ENCODE measurements at regions not wholly inside any gene's neighbourhood (a gene's known extent, or its start where the extent isn't known, plus 50 kb on each side); places are given as distances from the start of the nearest gene placed in this dataset.

DNA sequence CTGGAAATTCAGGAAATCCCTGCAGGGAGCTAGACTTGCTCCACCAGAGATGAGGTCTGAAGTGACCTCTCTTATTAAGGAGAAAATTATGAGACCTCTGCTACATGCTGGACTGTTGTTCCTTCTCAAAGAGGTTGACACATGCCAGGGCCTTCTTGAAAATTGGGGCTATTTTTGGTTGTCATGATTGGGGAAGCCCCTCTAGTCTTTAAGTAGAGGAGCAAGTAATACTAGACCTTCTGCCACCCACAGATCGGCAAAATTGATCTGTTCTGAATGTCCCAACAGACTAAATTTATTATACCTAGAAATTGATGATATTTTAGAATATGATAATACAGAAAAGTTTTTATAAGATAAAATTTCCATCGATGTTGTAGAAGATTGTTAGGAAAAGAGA, 160.8 kb upstream of the GRB10 start:
- H3K4me2 ChIP-seq (ENCODE audit: insufficient read depth, low read length): no peak overlapping the region
- H3K4me1 ChIP-seq (ENCODE audit: insufficient read depth, low read length): no peaks in the 10 kb centered on the region
- ATAC-seq (ENCODE audit: insufficient read depth, low read depth): no peak
- H3K36me3 ChIP-seq (ENCODE audit: insufficient read depth, low read length): no peaks in the 10 kb centered on the region
- H2AFZ ChIP-seq (ENCODE audit: low read depth, low read length): no peak overlapping the region
- TF ChIP-seq EZH2 (IDR thresholded peaks at IDR 0.05; ENCODE audit: borderline replicate concordance, low read depth, low read length, severe bottlenecking): no peak
- no peak overlapping the region for H3K9ac ChIP-seq (ENCODE audit: low read depth, low read length)
- H3K4me3 ChIP-seq (ENCODE audit: low read depth in 1 of 2, low read length in 2 of 2): no peak overlapping the region
- DNase-seq: no peak
- no peaks in the 10 kb centered on the region for H3K9me3 ChIP-seq (ENCODE audit: insufficient read depth, low read length, severe bottlenecking)
- H3K27ac ChIP-seq (ENCODE audit: low read length): no peak overlapping the region
- H4K20me1 ChIP-seq (ENCODE audit: insufficient read depth, low read length): no peaks in the 10 kb centered on the region
- no peaks in the 10 kb centered on the region for H3K27me3 ChIP-seq (ENCODE audit: insufficient read depth, low read length, poor library complexity)
- H3K79me2 ChIP-seq (ENCODE audit: insufficient read depth, low read length): no peaks in the 10 kb centered on the region

DNA sequence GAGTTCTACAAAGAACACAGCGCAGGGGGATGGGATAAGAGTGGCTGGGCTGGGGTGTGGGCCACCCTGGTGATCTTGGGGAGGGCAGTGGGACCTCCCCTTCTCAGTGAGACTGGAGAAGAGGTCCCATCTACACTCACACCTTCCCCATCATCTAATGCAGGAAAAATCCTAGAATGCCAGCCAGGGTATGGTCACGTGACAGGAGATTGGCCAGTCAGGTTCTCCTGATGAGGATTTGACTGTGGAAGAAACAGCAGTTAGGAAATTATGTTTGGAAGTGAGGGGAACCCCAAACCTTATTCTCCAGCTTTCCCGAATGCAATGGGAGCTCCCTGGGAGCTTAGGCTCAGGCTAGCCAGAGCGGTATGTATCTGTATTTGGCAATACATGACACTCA, 158.8 kb upstream of the GRB10 start:
- no peak overlapping the region for H3K4me2 ChIP-seq (ENCODE audit: insufficient read depth, low read length)
- no peak overlapping the region for H3K4me3 ChIP-seq (ENCODE audit: low read depth in 1 of 2, low read length in 2 of 2)
- H2AFZ ChIP-seq (ENCODE audit: low read depth, low read length): no peak overlapping the region
- TF ChIP-seq, protein P1, sequence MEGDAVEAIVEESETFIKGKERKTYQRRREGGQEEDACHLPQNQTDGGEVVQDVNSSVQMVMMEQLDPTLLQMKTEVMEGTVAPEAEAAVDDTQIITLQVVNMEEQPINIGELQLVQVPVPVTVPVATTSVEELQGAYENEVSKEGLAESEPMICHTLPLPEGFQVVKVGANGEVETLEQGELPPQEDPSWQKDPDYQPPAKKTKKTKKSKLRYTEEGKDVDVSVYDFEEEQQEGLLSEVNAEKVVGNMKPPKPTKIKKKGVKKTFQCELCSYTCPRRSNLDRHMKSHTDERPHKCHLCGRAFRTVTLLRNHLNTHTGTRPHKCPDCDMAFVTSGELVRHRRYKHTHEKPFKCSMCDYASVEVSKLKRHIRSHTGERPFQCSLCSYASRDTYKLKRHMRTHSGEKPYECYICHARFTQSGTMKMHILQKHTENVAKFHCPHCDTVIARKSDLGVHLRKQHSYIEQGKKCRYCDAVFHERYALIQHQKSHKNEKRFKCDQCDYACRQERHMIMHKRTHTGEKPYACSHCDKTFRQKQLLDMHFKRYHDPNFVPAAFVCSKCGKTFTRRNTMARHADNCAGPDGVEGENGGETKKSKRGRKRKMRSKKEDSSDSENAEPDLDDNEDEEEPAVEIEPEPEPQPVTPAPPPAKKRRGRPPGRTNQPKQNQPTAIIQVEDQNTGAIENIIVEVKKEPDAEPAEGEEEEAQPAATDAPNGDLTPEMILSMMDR (IDR thresholded peaks at IDR 0.05; ENCODE audit: borderline replicate concordance, extremely low read depth, low read length, poor library complexity, severe bottlenecking): no peak
- no peak for TF ChIP-seq EZH2 (IDR thresholded peaks at IDR 0.05; ENCODE audit: borderline replicate concordance, low read depth, low read length, severe bottlenecking)
- H3K4me1 ChIP-seq (ENCODE audit: insufficient read depth, low read length): no peaks in the 10 kb centered on the region
- DNase-seq: no peak
- ATAC-seq (ENCODE audit: insufficient read depth, low read depth): no peak
- H4K20me1 ChIP-seq (ENCODE audit: insufficient read depth, low read length): no peaks in the 10 kb centered on the region
- no peak overlapping the region for H3K9ac ChIP-seq (ENCODE audit: low read depth, low read length)
- H3K27me3 ChIP-seq (ENCODE audit: insufficient read depth, low read length, poor library complexity): no peaks in the 10 kb centered on the region
- H3K36me3 ChIP-seq (ENCODE audit: insufficient read depth, low read length): no peaks in the 10 kb centered on the region
- H3K9me3 ChIP-seq (ENCODE audit: insufficient read depth, low read length, severe bottlenecking): no peaks in the 10 kb centered on the region
- H3K79me2 ChIP-seq (ENCODE audit: insufficient read depth, low read length): no peaks in the 10 kb centered on the region
- no peak overlapping the region for H3K27ac ChIP-seq (ENCODE audit: low read length)

DNA sequence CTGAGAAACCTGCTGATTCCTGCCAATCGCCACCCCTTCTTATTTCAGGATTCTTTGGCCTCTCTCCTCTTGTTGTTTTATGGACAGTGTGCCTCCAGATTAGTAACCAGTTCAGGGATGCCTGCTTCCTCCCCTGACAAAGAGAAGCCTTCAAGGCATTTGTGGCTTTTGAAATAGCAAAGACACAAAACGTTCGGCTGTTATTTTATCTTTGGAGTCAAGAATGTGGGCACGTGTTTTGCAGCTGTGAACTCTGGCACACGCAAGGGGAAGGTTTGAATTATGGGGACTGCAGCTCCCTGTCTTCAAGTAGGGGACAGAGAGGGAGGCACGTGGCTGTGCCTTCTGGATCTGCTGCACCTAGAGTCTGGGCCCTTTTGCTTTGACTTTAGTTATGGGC, 157.9 kb upstream of the GRB10 start:
- H3K36me3 ChIP-seq (ENCODE audit: insufficient read depth, low read length): no peaks in the 10 kb centered on the region
- no peaks in the 10 kb centered on the region for H3K27me3 ChIP-seq (ENCODE audit: insufficient read depth, low read length, poor library complexity)
- H3K27ac ChIP-seq (ENCODE audit: low read length): no peak overlapping the region
- H3K4me3 ChIP-seq (ENCODE audit: low read depth in 1 of 2, low read length in 2 of 2): no peak overlapping the region
- no peak overlapping the region for H2AFZ ChIP-seq (ENCODE audit: low read depth, low read length)
- ATAC-seq (ENCODE audit: insufficient read depth, low read depth): no peak
- TF ChIP-seq EZH2 (IDR thresholded peaks at IDR 0.05; ENCODE audit: borderline replicate concordance, low read depth, low read length, severe bottlenecking): no peak
- TF ChIP-seq, protein P1 (IDR thresholded peaks at IDR 0.05; ENCODE audit: borderline replicate concordance, extremely low read depth, low read length, poor library complexity, severe bottlenecking): no peak
- H3K9ac ChIP-seq (ENCODE audit: low read depth, low read length): no peak overlapping the region
- H4K20me1 ChIP-seq (ENCODE audit: insufficient read depth, low read length): no peaks in the 10 kb centered on the region
- no peak for DNase-seq
- no peaks in the 10 kb centered on the region for H3K9me3 ChIP-seq (ENCODE audit: insufficient read depth, low read length, severe bottlenecking)
- H3K4me2 ChIP-seq (ENCODE audit: insufficient read depth, low read length): no peak overlapping the region
- no peaks in the 10 kb centered on the region for H3K79me2 ChIP-seq (ENCODE audit: insufficient read depth, low read length)
- no peaks in the 10 kb centered on the region for H3K4me1 ChIP-seq (ENCODE audit: insufficient read depth, low read length)

DNA sequence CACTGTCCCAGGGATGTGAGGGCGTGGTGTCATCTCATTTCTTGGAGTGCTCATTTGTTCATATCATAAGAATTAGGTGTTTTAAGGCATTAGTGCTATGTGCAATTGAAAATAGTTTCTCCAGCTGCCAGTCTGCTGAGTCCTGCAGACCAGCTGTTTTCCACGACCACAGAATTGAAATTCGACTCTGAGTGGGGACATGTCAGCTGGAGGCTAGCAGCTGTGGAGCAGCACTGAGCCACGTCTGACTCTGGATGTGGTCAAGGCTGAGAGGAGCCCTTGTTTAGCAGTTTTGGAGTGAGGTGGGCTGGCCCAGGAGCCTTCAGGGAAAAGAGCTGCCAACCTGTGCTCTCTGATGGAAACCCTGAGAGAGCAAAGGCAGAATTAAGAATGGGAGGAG, 156.3 kb upstream of the GRB10 start:
- no peak for DNase-seq
- H3K4me2 ChIP-seq (ENCODE audit: insufficient read depth, low read length): no peak overlapping the region
- H3K27me3 ChIP-seq (ENCODE audit: insufficient read depth, low read length, poor library complexity): no peaks in the 10 kb centered on the region
- H4K20me1 ChIP-seq (ENCODE audit: insufficient read depth, low read length): no peaks in the 10 kb centered on the region
- H3K79me2 ChIP-seq (ENCODE audit: insufficient read depth, low read length): no peaks in the 10 kb centered on the region
- TF ChIP-seq EZH2 (IDR thresholded peaks at IDR 0.05; ENCODE audit: borderline replicate concordance, low read depth, low read length, severe bottlenecking): no peak
- TF ChIP-seq, protein P1 (IDR thresholded peaks at IDR 0.05; ENCODE audit: borderline replicate concordance, extremely low read depth, low read length, poor library complexity, severe bottlenecking): no peak
- H3K4me1 ChIP-seq (ENCODE audit: insufficient read depth, low read length): no peaks in the 10 kb centered on the region
- ATAC-seq (ENCODE audit: insufficient read depth, low read depth): no peak
- H3K27ac ChIP-seq (ENCODE audit: low read length): no peak overlapping the region
- H2AFZ ChIP-seq (ENCODE audit: low read depth, low read length): no peak overlapping the region
- H3K9me3 ChIP-seq (ENCODE audit: insufficient read depth, low read length, severe bottlenecking): no peaks in the 10 kb centered on the region
- no peaks in the 10 kb centered on the region for H3K36me3 ChIP-seq (ENCODE audit: insufficient read depth, low read length)
- no peak overlapping the region for H3K9ac ChIP-seq (ENCODE audit: low read depth, low read length)
- no peak overlapping the region for H3K4me3 ChIP-seq (ENCODE audit: low read depth in 1 of 2, low read length in 2 of 2)
